NCI-H1436 (cell line): ENCODE measurements at regions not wholly inside any gene's neighbourhood (a gene's known extent, or its start where the extent isn't known, plus 50 kb on each side); places are given as distances from the start of the nearest gene placed in this dataset.
"Not testable (repeated sequence)": the region's sequence is repeated elsewhere in the genome, so short reads cannot be mapped to it uniquely, and the experiment has no call there.

ENCODE experiments used
- DNase-seq: peaks from one replicate; lab custom pipeline; 2025; lab: John Stamatoyannopoulos, UW

DNA sequence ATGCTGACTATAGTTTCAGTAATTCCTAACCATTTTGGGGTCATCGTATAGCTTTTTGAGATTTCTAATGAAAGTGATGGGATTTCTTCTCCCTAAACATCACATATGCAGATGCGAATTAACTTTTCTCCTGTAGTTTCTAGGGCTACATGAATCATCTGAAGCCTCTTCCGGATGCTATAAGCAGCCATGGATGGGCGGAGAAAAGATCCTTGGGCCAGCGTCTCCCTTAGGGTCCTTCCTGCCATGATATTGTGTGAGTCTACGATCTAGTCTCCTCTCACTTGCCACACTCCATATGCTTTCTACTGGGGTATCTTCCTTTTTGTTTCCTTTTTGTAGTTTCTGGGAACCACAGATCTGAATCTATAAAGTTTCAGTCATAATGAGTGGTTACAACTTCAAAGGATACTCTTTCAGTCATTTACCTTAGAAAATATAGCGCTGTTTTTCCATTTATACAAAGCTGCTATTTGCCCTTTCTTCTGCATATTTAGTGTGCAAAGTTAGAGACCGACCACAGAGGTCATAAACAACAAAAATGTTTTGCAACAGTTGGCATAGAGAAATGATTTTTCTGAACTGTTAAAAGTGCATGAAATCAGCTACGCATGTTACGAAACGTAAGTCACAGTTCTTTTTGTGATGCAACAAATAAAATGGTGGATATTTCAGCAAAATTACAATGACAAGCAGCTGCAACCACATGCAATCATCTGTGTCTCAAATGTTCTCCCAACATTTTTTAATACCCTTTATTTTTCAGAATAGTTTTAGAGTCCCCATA lies 396.2 kb upstream of the SLC35B3 start:
- no peak for DNase-seq

GRCh38 chr6:8830794-8831193 lies 395.4 kb upstream of the SLC35B3 start:
- DNase-seq: no peak

- no peak for DNase-seq
Observed at GRCh38 chr6:8829796-8830195, 394.5 kb upstream of the SLC35B3 start.

- no peak for DNase-seq
Observed at GRCh38 chr6:8829296-8829695, 394.0 kb upstream of the SLC35B3 start.

DNA sequence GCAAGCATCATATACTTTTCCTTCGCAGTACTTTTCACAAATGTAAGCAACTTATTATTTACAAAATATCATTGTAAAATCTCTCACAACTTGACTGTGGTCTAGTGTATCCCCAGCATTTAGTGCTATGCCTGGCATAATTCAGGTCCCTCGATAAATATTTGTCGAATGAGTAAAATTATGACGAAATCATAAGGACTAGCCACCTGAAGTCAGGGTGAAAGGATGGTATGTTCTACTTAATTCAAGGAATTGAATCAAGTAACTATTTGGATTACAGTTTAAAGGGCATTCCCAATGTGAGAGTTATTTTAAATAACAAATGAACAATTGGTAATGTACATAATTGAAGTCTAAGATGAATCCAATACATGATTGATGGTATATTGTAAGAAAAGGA lies 393.0 kb upstream of the SLC35B3 start:
- no peak for DNase-seq

- DNase-seq: no peak
Observed at GRCh38 chr6:8825726-8826125, 390.4 kb upstream of the SLC35B3 start.

GRCh38 chr6:8821981-8822381 lies 386.6 kb upstream of the SLC35B3 start:
- DNase-seq: no peak

DNA sequence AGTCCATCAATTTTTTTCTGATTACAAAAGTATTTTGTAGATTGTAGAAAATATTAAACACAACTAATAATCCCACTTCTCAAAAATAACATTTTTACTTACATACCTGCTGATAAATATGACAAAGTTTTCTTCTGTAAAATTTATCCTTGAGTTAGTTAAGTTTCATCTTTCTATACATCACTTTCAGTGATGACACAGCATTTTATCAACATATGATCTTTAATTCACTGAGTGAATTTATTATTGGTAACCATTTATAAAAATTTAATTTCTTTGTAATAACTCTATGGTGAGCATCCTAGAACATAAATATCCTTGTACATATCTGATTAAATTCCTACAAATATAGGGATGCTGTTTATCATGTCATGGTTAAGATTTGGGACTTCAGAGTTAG lies 385.0 kb upstream of the SLC35B3 start:
- no peak for DNase-seq

DNA sequence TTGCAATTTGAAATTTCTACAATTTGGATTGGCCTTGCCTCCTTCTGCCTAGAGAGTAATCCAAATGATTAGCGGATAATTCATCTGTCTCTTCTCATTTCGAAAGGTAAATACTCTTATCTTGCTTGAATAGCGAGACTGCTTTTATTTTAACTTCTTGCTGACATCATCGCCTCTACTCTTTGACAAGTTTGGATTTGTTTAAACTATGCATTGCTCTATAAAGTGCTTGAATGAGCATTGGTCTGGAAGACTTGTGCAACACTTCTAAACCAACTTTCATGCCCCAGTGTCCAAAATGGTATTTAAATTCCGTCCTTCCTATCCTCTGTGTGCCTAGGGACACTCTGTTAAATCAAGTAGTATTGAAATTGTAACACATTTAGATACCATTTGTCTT lies 384.1 kb upstream of the SLC35B3 start:
- no peak for DNase-seq

GRCh38 chr6:8814440-8815000 lies 379.2 kb upstream of the SLC35B3 start:
- no peak for DNase-seq

DNA sequence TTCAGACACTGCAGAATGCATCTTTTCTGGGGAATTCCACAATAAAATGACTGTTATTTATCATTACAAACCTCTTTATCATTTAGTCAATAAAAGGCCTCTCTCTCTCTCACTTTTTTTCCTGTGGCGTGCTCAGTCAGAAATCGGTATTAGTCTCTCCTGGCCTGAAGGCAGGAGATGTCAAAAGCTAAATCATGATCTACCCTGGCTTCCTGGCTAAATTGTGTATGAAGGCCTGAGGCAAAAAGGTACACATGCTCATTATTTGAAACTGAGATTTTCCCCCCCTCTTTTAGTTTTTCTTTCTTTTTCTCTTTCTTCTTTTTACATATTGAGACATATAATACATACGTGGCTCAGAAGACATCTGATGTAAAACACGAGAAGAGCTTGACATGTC lies 375.0 kb upstream of the SLC35B3 start:
- DNase-seq: no peak

DNA sequence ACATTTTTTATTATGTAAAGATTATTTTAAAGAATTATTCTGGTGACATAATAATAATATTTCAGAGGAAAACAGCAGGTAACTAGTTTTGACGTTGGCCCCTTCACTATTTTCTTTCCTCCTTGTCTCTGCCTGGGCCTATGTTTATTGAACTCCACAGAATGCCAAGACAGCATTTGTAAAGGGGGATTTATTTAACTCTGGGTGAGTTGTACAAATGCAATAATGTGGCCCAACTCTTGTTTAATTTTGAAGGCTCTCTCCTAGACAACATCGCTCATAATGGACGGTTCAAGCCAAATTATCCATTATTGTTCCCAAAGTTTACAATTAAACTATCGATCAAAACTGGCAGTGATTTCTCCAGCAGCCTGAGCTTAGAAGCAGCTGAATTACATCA lies 374.3 kb upstream of the SLC35B3 start:
- DNase-seq: no peak

GRCh38 chr6:8803181-8803760 lies 367.9 kb upstream of the SLC35B3 start:
- DNase-seq: peak; percentile 63

DNA sequence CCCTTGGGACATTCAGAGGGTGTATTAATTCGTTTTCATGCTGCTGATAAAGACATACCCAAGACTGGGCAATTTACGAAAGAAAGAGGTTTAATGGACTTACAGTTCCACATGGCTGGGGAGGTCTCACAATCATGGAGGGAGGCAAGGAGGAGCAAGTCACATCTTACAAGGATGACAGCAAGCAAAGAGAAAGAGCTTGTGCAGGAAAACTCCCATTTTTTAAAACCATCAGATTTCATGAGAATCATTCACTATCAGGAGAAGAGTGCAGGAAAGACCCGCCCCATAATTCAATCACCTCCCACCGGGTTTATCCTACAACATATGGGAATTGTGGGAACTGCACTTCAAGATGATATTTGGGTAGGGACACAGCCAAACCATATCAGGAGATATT lies 367.1 kb upstream of the SLC35B3 start:
- DNase-seq: not testable (repeated sequence)

DNA sequence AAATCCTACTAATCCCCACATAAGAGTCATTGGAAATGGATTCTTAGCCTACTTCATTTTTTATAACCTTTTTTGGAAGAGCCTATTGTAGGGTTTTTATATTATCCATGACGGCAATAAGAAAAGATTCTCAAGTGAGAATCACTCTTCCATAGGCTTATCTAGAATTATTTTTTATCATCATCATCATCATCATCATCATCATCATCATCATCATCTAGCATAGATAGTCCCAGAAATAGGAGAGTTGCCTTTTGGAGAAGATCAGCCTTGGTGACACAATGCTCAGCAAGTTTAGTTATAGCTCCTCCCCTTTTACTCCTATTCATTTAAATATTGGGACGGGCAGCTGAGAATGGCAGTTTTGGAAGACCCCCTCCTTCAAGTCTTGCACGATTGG lies 359.1 kb upstream of the SLC35B3 start:
- DNase-seq: no peak

- DNase-seq: no peak
Observed at GRCh38 chr6:8789878-8790277, 354.5 kb upstream of the SLC35B3 start.

DNA sequence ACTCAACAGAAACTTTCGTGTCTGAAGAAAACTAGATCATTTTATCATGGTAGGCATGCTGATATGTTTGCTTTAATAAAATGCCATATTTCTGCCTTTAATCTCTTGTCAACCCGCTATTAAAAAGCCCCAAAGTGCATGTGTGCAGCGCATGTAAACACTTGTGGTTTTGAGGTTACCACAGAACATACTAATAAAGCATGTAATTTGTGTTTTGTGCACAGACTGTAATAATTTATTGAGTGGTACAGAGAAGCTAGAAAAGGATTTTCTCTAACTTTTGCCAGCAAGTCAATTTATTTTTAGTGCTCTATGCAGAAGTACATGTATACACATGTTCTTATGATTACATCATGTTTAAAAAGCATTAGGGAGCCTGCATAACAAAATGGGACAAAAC lies 349.9 kb upstream of the SLC35B3 start:
- no peak for DNase-seq

DNA sequence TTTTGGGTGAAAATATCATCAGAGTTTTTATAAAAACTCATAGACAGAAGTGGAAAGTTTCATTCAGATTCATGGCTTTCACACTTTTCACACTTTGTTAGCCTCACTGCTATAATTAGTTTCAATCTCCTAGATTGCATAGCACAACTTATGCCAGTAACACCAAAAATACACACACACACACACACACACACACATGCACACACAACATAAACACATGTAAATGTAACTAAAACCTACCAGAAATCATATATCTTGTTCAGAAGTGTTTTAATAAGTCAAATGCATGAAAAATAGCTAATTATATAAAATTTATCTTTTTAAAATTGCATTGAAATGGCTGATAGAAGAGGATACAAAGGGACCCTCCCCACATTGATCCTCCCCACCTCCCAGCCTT lies 347.8 kb upstream of the SLC35B3 start:
- no peak for DNase-seq

DNA sequence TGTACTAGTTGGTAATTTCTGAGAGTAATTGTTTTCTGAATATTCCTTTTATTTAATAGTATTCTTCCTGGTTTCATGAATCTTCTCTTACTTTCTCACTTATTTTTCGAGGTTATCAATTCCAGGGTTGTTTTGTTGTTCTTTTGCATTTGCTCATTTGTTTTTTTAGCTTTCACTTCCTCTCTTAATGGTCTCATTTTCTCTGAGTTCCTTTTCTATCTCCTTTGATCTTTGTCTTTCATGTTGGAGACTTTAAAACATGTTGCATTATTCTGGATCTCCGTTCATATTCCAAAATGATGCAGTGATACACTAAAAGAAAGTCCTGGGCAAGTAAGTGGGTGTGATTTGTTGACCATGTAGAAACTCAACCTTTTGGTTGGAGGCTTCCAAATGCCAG lies 345.3 kb upstream of the SLC35B3 start:
- DNase-seq: no peak

GRCh38 chr6:8764733-8765132 lies 329.4 kb upstream of the SLC35B3 start:
- DNase-seq: no peak

- DNase-seq: no peak
Observed at GRCh38 chr6:8760951-8761350, 325.6 kb upstream of the SLC35B3 start.

- DNase-seq: no peak
Observed at GRCh38 chr6:8758412-8758811, 323.1 kb upstream of the SLC35B3 start.

GRCh38 chr6:8750627-8751026 lies 315.3 kb upstream of the SLC35B3 start:
- no peak for DNase-seq

DNA sequence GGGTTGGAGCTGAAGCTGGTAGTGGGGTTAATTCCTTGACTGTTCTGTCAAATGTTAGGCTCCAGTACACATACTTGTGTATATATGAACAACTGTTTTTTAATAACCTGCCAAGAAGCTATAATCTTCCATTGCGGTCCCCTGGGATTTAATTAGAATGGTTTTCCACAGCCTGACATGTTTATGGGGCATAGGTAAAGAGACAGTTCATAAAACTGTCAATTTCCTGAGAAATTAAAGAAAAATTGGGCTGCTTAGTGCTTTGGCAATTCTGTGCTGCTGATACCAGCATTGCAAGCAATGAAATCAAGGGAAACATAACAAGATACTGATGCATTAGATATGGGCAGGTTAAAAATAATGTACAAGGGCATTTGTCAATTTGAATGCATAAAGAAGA lies 314.1 kb upstream of the SLC35B3 start:
- no peak for DNase-seq
